ENCODE measurements at regions not wholly inside any gene's neighbourhood (a gene's known extent, or its start where the extent isn't known, plus 50 kb on each side); places are given as distances from the start of the nearest gene placed in this dataset.

DNA sequence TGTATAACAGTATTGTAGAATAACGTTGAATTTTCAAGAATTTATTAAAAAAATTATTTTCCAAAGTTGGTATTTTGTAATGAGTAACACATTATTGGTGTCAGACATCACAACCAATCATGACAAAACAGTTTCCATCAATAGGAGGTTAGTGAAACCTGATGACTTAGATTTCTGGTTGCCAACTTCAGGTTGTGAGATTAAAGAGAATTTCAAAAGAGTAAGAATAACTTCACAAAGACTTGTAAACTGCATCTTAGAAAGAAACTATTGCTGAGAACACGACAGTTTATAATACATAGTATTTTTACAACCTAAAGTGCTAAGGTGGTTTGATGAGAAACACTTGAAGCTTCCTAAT, 159.2 kb upstream of the ARG1 start:
- TF ChIP-seq, protein P1, sequence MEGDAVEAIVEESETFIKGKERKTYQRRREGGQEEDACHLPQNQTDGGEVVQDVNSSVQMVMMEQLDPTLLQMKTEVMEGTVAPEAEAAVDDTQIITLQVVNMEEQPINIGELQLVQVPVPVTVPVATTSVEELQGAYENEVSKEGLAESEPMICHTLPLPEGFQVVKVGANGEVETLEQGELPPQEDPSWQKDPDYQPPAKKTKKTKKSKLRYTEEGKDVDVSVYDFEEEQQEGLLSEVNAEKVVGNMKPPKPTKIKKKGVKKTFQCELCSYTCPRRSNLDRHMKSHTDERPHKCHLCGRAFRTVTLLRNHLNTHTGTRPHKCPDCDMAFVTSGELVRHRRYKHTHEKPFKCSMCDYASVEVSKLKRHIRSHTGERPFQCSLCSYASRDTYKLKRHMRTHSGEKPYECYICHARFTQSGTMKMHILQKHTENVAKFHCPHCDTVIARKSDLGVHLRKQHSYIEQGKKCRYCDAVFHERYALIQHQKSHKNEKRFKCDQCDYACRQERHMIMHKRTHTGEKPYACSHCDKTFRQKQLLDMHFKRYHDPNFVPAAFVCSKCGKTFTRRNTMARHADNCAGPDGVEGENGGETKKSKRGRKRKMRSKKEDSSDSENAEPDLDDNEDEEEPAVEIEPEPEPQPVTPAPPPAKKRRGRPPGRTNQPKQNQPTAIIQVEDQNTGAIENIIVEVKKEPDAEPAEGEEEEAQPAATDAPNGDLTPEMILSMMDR (IDR thresholded peaks at IDR 0.05): no peak
- TF ChIP-seq POLR2A (IDR thresholded peaks at IDR 0.05): no peak
